ENCODE measurements at regions not wholly inside any gene's neighbourhood (a gene's known extent, or its start where the extent isn't known, plus 50 kb on each side); places are given as distances from the start of the nearest gene placed in this dataset.

DNA sequence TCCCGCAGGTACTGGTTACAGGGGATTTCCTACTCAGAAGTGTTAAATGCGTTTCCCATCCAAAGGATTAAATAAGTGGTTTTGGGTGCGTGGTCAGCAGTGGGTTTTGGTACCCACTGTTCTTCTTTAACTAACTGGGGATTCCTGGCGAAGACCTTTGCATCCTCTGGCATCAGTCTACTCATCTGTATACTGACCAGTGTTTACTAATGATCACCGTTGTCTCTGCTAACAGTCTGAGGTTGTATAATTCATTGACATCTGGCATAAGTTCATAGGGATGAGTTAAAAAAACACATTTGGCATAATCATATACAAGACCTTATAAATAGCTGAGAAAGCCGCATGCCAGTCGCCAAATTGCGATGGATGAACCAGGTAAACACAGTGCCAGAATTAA lies 339.1 kb downstream of the PMP22 start:
- no peak for TF ChIP-seq POLR2A (IDR thresholded peaks at IDR 0.05)
- TF ChIP-seq, protein P1, sequence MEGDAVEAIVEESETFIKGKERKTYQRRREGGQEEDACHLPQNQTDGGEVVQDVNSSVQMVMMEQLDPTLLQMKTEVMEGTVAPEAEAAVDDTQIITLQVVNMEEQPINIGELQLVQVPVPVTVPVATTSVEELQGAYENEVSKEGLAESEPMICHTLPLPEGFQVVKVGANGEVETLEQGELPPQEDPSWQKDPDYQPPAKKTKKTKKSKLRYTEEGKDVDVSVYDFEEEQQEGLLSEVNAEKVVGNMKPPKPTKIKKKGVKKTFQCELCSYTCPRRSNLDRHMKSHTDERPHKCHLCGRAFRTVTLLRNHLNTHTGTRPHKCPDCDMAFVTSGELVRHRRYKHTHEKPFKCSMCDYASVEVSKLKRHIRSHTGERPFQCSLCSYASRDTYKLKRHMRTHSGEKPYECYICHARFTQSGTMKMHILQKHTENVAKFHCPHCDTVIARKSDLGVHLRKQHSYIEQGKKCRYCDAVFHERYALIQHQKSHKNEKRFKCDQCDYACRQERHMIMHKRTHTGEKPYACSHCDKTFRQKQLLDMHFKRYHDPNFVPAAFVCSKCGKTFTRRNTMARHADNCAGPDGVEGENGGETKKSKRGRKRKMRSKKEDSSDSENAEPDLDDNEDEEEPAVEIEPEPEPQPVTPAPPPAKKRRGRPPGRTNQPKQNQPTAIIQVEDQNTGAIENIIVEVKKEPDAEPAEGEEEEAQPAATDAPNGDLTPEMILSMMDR (IDR thresholded peaks at IDR 0.05), result no peak

All from Peyer's patch (tissue), 4 donors.